ENCODE measurements at regions not wholly inside any gene's neighbourhood (a gene's known extent, or its start where the extent isn't known, plus 50 kb on each side); places are given as distances from the start of the nearest gene placed in this dataset.

DNA sequence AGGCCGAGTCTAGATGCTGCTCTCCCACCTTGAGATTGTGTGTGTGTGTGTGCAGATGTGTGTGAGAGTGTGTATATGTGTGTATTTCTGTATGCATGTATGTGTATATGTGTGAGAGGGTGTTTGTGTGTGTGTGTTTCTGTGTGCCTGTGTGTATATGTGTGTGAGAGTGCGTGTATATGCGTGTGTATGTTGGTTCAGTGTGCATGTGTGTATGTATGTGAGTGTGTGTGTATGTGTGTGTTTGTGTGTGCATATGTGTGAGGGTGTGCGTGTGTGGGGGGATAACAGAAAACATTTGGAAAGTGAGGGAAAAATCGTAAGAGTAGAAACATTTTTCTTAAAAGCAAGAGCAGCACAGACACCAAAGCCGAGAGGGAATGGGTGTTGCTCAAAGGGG, 309.1 kb downstream of the NDUFA10 start:
- DNase-seq (ENCODE audit: low read depth in 2 of 2): no peak

DNA sequence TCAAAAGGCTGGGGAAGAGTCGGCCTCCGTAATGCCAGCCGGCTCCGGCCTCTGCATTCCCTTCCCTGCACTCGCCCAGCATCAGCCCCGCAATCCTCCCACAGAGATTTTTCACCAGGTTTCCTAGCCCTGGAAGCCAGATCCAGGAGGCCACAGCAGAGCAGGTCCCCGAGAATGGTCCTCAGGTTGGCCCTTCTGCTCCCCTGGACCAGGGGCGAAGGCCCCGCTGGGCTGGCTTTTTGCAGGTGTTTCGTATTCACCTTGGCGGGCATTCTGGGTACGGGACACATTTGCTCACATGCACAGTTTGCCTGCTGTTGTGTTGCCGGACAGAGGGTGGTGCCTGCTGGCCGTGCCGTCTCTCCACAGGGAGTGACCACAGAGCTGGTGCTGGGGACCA, 309.5 kb downstream of the NDUFA10 start:
- DNase-seq (ENCODE audit: low read depth in 2 of 2): no peak

DNA sequence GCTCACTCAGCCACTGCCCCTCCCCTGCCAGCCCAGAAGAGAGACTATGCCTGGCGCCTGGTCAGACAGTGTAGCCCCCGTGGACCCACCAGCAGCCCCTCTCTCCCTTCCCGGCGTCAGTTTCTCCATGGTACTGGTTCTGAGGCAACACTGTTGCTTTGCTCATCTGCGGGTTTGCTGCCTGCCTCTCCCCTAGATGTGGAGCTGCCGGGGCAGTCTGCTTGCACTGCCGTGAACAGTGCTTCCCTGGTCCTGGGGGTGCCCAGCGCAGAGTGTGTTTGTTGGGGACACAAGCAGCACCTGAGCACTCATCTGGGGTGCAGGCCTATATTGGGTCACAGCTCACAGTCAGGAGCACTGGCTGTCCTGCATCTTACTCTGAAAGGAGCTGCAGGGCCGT, 309.9 kb downstream of the NDUFA10 start:
- DNase-seq (ENCODE audit: low read depth in 2 of 2): no peak

DNA sequence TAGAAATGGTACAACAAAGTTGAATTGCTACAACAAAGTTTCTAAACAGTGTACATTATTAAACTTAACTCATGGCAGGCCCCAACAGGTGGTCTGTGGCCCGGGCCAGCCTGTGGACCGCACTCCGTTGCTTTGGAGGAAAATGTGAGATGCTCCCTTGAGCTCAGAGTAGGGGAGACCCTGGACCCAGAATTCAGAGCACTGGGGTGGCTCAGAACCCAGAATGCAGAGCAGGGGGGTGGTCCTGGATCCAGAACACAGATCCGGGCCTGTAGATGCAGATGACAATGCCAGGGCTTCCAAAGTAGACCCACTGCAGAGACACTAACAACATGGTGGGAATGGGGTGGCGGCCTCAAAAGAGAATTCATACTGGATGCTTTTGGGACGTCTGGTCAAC, 311.0 kb downstream of the NDUFA10 start:
- no peak for DNase-seq (ENCODE audit: low read depth in 2 of 2)

DNA sequence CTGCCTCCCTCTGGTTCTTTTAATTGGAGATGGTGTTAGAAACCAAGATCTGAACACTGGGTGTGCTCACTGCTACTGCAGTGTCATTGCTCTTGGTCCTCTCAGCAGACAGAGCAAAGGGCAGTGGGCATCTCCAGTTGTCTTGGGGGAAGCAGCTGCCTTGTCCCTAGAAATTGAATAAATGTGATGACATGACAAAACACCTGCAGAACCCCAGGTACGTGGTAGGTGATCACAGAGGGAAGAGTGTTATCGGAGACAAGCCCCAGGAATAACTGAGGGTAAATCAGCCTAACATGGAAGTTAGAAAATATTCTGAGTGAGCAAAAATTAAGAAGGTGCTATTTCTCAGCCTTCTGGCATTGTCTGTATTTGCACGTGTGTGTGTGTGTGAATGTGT, 311.9 kb upstream of the HDAC4 start:
- no peak for DNase-seq (ENCODE audit: low read depth in 2 of 2)

DNA sequence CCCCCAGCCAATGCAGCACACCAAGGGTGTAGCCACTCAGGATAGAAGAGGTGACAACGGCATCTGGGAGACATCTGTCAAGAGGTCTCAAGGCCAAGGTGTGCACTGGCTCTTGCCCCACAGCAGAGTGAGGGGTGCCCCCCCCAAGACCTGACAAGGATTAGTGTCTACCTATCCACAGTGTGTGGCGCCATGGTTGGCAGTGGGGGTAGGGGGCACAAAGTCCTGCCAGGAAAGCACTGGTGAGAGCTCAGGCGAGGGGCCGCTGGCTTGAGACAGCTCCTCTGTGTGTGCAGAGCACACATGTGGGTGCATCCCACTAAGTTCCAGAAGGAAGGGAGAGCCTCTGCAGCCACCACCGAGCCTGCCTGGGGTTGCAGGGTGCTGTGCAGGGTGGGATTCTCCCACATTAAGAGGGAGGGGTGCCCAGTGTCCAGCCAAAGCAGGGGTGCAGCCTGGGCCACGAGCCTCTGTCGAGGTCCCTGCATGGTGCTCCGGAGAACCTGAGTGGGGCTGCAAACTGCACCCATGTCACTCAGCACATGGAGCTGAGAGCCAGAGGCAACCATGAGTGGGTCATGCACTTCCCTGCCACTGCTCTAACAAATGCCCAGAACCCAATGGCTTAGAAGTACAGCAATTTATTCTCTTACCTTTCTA, 311.2 kb upstream of the HDAC4 start:
- DNase-seq (ENCODE audit: low read depth in 2 of 2): no peak

DNA sequence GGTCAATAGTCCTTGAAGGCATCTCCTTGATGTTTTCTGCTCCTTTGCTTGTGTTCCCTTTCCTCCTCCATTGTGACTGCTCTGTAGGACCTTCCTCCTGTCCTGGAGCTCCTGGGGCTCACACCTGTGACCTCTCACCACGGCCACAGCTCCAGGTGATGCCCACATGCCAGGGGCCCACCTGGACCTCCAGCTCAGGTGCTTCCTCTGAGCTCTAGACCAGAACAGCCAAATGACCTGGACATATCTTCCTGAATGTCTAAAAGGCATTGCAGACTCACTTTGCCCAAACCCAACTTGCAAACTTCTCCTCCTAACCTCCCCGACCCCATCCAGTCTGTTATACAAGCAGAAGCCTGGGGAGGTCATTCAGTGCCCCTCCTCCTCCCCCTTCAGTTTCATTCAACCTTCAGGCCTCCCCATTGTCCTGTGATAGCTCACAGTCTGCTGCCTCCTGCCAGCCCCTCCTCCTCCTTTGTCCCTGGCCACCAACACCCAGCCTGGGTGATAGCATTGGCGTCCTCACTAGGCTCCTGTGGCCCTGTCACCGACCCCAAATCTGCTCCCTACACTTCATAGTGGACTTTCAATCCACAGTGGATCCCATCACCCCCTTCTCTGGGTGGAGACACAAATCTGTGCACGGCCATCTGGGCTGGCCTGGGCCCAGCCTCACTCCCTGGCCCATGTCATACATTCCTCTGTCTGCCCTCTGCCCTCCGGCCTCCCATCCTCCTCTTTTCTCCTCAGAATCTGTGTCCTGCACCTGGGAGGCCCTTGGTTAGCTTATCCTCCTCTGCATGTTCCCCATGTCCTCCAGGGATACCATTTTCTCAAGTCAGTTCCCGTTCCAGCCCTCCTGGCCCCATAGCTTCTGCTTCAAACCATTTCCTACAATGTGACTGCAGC, 310.4 kb upstream of the HDAC4 start:
- no peak for DNase-seq (ENCODE audit: low read depth in 2 of 2)

DNA sequence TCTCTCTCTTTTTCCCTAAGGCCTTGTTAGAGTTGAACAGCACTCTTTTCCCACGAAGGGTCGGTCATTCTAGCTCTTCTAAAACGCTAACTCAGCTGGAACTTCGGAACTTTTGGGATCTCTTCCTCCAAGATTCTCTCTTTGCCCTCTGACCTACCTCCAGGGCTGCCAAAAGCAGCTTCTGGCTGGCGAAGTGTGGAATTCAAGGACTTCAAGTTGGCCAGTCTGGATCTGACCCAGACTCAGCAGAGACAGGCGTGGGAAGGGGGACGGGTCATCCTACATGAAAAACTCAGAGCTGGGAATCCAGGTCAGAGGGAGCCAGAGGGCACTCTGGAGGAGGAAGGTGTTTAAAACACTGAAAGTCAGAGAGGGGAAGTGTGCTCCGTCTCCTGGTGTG, 305.5 kb upstream of the HDAC4 start:
- DNase-seq (ENCODE audit: low read depth in 2 of 2): no peak

DNA sequence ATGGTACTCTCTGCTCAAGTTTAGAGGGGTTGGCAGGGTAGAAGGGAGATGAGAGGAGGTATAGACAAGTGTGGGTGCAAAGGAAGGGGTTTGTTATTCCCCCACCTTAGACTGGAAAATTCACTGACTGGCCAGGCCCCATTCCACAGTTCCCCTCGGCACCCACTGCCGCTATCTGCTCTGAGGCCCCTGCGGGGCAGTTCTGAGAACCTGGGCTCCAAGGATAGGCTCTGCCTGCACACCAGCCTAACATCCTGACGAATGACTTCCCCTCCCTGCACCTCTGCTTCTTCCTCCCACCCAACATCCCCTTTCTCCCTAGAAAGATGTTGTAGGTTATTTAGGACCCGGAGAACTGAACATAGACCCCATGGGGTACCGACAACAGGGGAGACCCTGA, 303.9 kb upstream of the HDAC4 start:
- DNase-seq (ENCODE audit: low read depth in 2 of 2): no peak

DNA sequence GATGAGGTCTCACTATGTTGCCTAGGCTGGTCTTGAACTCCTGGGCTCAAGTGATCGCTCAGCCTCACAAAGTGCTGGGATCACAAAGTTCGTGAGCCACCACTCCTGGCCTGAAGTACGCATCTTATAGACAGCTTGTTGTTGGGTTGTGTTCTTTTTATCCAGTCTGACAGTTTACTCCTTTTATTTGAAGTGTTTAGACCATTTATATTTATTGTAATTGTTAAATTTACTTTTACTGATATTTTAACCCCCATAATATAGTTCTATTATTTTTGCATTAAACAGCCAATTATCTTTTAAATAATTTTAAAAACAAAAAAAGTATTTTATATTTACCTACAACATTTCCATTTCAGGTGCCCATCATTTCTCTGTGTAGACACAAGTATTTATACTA, 303.0 kb upstream of the HDAC4 start:
- DNase-seq (ENCODE audit: low read depth in 2 of 2): no peak

DNA sequence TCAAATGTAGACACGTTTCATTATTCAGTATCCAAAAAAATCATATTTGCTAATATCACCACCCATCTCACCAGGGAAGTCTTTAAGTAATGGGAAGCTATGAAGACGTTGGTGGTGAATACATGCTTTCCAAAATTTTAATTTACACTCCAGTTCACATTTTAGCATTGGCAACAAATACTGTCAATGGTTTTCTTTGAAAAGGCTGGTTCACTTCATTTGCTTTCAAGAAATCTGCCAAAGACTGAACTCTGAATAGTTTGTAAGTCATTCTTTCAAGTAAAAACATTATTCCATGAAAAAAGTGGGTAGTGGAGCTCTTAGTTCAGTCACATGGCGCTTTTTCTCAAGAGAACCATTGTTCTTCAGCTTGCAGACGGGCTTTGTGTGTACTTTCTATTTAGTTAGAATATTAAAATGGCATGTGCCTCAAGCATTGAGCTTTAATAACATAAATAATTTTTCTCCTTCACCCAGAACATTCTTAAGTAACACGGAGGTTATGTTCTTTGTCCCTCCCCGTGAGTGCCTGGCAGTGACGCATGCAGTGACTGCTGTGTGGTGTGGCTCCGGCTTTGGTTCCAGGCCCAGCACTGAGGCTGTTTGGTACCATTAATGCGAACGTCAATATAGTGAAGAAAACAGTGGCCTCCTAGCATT, 300.0 kb upstream of the HDAC4 start:
- DNase-seq (ENCODE audit: low read depth in 2 of 2): no peak

DNA sequence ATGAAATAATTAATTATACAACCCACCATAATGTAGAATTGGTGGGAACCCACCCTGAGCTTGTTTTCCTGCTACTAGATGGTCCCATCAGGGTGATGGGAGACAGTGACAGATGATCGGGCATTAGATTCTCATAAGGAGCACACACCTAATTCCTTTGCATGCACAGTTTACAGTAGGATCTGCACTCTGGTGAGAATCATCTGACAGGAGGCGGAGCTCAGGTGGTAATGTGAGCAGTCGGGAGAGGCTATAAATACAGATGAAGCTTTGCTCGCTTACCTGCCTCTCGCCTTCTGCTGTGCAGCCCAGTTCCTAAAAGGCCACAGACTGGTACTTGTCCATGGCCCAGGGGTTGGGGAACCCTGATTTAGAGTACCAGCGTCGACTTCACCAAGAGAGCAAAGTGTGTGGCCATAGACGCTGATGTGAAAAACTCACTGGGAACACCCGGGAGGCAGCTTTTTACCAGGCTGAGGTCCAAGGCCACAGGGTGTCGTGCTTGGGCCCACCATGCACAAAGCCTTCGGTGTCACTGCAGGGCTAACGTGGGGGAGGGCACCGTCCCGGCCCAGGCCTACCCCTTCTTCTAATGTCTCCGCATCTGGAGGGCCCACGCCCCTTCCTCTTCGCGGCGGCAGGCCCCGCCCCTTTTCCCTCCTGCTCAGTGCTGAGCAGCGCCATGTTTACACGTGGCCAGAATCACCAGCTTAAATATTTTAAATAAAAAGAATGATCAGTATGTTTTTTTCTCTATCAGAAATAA, 296.8 kb upstream of the HDAC4 start:
- DNase-seq (ENCODE audit: low read depth in 2 of 2): no peak

DNA sequence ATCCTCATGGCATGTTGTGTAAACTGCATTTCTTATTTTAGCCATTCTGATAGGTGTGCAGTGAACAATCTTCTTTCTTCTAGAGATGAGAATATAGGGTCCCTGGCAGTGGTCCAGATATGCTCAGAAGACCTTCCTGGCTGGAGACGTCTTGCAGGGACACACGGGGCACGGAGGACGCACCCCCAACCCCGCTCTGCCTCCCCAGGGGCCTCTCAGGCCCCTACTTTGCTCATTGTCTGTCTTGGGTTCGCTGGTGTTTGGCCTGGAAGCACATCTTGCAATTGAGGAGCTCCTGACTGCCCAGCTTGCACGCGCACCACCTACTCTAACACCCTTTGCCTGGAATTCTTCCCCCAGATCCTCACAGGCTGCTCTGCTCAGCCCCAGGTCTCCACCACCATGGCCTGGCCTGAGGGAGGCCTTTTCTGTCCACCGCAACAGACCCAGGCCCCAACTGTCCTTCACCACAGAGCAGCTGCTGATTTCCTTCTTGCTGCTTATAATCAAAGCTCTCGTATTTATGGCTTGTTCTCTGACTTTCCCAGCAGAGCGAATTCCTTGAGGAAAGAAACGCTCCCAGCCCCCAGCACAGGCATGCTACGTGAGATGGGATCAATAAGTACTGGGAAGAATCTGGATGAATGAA, 295.9 kb upstream of the HDAC4 start:
- no peak for DNase-seq (ENCODE audit: low read depth in 2 of 2)

DNA sequence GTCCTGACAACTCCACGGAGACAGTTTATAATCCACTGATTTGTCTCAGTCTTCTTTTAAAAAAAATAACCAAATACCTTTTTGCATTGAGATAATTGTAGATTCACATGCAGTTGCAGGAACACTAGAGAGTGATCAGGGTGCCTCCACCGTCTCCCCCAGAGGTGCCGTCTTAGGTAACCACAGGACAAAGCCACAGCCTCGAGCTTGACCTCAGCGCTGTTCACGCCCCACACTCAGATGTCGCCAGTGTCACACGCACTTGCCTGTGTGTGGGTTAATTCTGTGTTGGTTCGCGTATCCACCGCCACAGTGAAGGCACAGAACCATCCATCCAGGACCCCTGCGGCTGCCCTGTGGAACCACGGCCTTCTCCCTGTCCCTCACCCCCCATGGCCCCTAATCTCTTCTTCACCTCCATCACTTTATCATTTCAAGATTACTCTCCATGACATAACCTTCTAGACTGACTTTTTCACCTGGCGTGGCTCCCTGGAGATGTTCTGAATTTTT, 295.0 kb upstream of the HDAC4 start:
- no peak for DNase-seq (ENCODE audit: low read depth in 2 of 2)

DNA sequence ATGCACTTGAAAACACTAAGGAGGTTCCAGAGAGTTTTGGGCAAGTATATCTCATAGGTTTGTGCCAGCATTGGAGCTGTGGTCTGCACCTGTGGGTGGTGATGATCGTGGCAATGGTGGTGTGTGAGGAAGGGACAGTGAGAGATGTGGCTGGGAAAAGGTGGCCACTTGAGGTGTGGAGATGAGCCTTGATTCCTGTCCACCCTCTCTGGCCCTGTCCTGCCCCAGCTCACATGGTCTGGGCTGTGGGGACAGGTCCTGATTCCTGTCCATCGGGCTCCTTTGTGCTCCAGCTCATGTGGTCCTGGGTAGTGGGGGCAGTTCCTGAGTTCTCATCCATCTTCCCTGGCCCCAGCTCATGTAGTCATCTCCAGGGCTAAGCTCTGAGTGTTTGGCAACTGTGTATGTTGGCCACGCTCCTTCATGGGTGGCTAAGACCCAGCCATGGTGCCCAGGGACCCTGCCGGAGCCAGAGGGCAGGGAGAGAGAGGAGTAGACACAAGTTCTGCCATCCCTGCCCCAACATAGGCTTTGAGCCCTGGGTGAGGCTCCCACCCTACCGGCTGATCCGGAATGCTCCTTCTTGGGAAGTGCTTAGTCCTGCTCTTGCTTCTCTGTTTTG, 294.4 kb upstream of the HDAC4 start:
- no peak for DNase-seq (ENCODE audit: low read depth in 2 of 2)

DNA sequence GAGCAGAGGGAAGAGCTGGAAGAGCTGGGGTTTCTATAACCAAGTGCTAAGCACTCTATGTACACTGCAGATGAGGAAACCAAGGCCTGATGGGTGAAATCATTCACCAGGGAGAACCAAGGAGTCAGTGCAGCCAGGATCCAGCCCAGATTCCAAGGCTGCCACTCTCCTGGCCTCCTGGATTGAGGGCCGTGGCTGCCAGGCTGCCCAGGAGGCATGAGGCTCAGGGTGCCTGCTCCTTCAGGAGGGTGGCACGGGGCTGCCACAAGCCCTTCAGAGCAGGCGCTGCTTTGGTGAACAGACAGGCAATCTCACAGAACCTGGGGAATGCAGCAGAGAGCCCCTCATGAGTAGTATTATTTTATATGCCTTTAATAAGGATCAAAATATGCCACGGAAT, 293.7 kb upstream of the HDAC4 start:
- no peak for DNase-seq (ENCODE audit: low read depth in 2 of 2)

DNA sequence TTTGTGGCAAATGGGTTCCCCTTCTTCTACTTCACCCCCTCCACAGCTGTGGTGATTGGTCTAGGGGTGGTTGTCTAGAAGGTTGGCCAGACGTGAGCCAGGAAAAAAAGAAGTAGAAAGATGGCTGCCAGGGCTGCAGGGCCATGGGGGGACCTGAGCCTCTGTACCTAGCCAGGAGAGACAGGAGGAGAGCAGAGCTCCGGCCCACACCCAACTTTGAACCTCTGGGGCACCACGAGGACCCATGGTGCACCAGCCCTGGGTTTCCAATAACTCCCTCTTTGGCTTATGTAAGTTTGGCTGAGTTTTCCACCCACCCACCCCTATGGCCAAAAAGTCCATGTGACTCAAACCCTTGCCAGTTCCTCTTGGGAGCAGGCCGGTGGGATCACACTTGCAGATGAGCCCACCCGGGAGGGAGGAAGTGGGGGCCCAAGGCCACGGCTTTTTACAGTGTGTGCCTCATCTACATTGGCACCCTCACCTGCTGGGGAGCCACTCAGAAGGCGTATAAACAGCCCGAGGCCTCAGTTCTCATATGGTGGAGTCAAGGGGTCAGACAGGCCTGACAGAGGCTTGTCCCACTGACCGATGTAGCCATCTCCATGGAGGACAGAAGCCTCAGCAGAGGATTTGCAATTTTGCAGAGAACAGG, 293.1 kb upstream of the HDAC4 start:
- no peak for DNase-seq (ENCODE audit: low read depth in 2 of 2)

DNA sequence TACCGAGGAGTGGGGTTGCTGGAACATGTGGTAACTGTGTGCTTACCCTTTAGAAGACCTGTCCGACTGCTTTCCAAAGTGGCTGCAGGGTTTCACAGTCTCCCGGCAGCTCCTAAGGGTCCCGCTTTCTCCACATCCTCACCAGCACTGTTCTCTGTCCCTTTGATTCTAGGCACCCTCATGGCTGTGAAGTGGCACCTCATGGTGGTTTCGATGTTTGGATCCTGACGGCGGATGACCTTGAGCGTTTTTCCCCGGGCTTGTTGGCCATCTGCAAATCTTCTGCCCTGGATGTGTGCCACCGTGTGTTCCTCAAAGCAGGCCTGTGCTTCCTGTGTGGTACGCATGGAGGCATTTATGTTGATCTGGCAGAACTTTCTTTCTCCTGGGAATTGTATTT, 292.5 kb upstream of the HDAC4 start:
- no peak for DNase-seq (ENCODE audit: low read depth in 2 of 2)

DNA sequence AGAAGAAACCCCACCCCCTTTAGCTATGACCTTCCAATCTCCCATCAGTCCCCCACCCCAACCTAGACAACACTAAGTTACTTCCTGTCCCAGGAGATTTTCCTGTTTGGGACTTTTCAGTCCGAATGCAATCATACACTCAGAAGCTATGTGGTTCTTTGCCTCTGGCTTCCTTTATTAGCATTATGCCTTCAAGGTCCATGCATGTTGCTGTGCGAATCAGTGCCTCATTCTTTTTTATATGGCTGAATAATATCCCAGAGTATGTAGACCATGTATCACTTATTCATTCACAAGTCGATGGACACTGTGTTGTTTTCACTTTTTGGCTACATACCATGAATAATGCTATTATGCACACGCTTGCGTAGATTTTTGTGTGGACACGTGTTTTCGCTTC, 292.1 kb upstream of the HDAC4 start:
- no peak for DNase-seq (ENCODE audit: low read depth in 2 of 2)

DNA sequence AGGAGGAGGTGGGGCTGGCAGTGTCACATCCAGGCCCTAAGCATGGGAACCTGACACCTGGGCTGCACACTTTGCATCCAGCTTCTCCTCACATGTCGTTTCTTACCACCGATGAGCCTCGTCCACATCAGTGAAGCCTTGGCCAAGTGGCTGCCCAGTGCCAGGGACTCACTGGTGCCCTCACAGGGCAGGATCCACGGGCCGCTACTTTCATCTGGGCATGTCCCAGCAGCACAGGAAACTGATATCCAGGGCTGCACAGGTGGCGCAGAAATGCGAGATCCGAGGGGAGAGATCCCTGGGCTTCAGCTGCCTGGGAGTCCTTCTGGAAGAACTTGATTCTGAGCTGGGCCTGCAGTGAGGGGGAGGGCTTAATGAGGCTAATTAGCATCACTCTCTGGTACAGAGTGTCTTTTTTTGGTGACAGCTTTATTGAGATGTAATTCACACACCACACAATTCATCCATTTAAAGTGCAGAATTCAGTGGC, 291.6 kb upstream of the HDAC4 start:
- DNase-seq (ENCODE audit: low read depth in 2 of 2): no peak
